ENCODE measurements at regions not wholly inside any gene's neighbourhood (a gene's known extent, or its start where the extent isn't known, plus 50 kb on each side); places are given as distances from the start of the nearest gene placed in this dataset.

DNA sequence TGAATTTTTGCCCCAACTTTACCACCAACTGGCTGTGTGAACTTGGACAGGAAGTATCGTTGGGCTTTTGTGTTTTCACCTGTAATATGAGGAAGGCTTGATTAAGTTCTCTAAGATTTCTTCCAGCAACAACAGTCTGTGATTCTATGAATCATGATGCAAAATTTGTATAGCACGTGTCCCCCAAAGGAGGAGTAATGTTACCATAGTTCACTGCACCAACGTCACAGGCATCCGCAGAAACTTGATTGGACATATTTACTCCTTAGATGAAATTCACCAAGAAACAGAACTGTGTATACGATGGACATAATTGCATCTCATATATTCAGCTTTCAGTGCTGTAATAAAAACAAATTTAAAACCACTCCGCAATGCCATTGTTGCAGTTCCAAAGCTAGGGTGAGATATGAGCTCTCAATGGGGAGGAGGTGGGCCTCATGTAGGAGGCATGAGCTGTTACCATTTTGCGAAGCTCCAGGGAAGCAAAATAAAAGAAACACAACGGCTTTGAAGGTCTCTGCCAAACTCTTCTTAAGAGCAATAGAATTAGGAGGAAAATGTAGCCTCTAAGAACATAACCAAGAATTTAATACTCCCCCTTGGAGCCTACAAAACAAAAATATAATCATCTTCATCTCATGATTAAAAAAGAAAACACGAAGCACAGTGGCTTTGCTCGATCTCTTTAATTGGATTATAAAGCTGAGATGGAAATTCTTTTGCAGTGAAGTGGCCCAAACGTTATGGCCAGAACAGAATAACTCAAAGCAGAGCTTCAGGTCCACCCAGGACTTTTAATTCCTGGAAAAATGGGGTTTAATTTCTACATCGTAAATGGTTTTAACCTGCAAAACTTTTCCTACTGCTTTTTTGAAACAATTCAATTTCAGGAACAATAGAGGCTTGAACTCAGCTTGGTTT, 80.7 kb downstream of the CHST2 start:
- Mint-ChIP-seq H3K4me1 (ENCODE audit: low read depth) (no peaks in the 10 kb centered on the region), H3K4me3 (no peak overlapping the region), H3K36me3 (ENCODE audit: low read depth) (no peaks in the 10 kb centered on the region), H3K9me3 (no peaks in the 10 kb centered on the region), H3K27me3 (no peaks in the 10 kb centered on the region), H3K27ac (no peak overlapping the region)

DNA sequence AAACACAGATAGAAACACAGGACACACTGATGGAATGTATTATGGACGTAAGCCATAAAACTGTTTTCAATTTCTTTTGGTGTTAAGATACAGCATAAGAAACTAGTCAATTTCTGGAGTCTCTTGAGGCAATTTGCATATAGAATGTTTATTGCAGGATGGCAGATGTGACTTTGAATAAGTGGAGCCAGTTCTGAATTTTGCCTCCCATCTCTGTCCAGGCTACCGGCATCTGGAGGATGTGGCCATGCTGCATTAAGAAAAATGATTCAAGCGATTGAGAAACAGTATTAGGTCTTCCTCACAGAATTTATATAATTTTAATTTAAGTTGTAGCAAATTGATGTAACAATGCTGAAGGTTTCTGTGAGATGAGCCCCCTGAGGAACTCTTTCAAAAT, 81.5 kb downstream of the CHST2 start:
- H3K9me3 Mint-ChIP-seq, result no peaks in the 10 kb centered on the region
- no peaks in the 10 kb centered on the region for H3K27me3 Mint-ChIP-seq
- no peaks in the 10 kb centered on the region for H3K4me1 Mint-ChIP-seq (ENCODE audit: low read depth)
- H3K4me3 Mint-ChIP-seq, result no peak overlapping the region
- no peak overlapping the region for H3K27ac Mint-ChIP-seq
- no peaks in the 10 kb centered on the region for H3K36me3 Mint-ChIP-seq (ENCODE audit: low read depth)

DNA sequence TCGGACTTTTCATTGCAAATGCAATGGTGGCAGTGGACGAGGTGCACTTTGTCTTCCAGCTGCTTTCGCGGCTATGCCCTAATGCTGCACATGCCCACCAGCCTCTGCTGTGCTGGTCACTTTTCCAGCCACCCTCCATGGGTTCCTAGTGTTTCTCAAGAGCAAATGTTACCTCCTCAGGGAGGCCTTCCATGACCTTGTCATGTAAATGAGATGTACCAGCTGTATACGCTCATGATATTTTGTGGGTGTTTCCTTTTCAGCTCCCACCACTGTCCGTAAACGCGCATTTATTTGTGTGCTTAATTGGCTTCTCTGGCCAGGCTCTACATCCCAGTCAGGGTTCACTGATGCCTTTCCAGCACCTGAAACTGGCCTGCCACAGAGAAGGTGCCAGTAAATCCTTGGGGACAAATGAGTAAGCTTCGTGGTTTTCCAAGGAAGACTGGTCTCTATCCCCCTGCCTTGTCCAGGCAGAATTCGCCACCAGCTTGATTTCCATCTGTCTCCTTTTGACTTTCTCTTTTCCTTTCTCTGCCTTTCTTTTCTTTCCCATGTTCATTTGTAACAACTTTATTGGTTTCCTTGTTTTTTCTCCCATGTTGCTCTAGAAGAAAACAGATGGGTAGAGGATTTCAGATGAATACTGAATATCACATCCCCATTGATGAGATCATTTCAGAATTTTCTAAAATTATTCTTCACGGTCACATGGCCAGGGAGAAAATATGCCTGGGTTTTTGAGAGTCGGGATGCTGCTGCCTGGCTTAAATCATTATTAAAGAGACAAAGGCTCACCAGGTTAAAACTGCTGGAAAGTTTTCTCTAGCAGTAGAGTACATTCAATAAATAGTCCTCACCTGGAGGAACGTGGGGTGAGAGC, 82.5 kb downstream of the CHST2 start:
- peaks cover 4% of the 10 kb centered on the region for H3K4me1 Mint-ChIP-seq (ENCODE audit: low read depth)
- no peaks in the 10 kb centered on the region for H3K9me3 Mint-ChIP-seq
- no peaks in the 10 kb centered on the region for H3K27me3 Mint-ChIP-seq
- no peak overlapping the region for H3K4me3 Mint-ChIP-seq
- no peak overlapping the region for H3K27ac Mint-ChIP-seq
- no peaks in the 10 kb centered on the region for H3K36me3 Mint-ChIP-seq (ENCODE audit: low read depth)

DNA sequence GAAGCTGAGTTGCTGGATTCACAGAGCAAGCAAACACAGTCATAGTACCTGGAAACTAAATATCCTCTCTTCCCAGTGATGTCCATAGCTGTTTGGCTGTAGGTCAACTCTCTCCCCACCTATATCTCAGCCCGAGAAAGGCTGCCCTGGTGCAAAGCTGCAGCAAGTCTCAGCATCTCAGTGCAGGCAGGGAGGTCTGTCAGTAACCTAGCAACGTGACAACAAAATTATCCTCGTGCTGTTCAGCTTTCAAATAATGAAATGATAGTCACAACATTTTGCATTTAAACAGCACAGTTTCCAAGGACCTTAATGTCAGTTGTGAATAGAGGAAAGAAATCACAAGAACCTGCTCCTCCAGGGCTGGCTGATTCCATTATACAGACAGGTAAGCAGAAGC, 83.6 kb downstream of the CHST2 start:
- H3K4me1 Mint-ChIP-seq (ENCODE audit: low read depth), result peaks cover 13% of the 10 kb centered on the region
- H3K4me3 Mint-ChIP-seq, result no peak overlapping the region
- no peaks in the 10 kb centered on the region for H3K9me3 Mint-ChIP-seq
- no peaks in the 10 kb centered on the region for H3K36me3 Mint-ChIP-seq (ENCODE audit: low read depth)
- H3K27ac Mint-ChIP-seq, result no peak overlapping the region
- no peaks in the 10 kb centered on the region for H3K27me3 Mint-ChIP-seq

DNA sequence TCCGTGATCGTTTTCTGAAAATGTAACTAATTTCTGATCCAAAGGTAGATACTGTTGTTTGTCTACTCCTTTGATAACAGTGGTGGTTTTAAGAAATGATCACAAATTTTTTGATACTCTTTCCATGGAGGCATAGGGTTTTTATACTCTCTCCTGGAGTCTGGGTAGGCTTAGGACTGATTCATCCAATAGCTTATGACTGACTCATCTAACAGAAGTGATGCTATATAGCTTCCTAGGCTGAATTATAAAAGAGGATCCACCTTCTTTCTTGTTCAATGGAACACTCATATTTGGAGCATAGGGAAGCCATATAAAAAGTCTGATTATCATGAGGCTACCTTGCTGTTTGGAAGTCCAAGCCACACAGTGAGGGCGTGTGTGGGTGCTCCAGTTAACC, 84.3 kb downstream of the CHST2 start:
- Mint-ChIP-seq H3K9me3 (no peaks in the 10 kb centered on the region), H3K36me3 (ENCODE audit: low read depth) (no peaks in the 10 kb centered on the region), H3K4me3 (no peak overlapping the region), H3K27ac (no peak overlapping the region), H3K27me3 (no peaks in the 10 kb centered on the region), H3K4me1 (ENCODE audit: low read depth) (peaks cover 13% of the 10 kb centered on the region)

DNA sequence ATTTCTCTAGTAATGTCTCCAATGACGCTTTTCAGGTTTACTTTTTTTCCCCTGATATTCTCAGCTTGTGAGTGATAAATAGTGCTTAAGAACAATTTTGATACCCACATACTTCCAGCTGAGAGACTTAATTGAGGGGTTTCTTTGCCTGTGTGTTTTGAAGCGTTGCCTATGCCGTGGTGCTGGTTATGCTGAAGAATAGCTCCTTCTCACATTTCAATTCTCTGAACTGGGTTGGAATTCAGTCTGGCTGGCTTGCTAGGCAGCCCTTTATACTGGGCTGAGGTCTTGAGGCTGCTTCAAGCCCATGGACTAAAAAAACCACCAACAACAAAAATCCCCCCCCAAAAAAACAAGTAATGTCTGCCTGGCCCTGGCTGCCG, 87.4 kb downstream of the CHST2 start:
- Mint-ChIP-seq H3K4me3 (peak overlapping the region; percentile 5), H3K27ac (no peak overlapping the region), H3K27me3 (no peaks in the 10 kb centered on the region), H3K9me3 (no peaks in the 10 kb centered on the region), H3K36me3 (ENCODE audit: low read depth) (no peaks in the 10 kb centered on the region), H3K4me1 (ENCODE audit: low read depth) (peaks cover 17% of the 10 kb centered on the region)

DNA sequence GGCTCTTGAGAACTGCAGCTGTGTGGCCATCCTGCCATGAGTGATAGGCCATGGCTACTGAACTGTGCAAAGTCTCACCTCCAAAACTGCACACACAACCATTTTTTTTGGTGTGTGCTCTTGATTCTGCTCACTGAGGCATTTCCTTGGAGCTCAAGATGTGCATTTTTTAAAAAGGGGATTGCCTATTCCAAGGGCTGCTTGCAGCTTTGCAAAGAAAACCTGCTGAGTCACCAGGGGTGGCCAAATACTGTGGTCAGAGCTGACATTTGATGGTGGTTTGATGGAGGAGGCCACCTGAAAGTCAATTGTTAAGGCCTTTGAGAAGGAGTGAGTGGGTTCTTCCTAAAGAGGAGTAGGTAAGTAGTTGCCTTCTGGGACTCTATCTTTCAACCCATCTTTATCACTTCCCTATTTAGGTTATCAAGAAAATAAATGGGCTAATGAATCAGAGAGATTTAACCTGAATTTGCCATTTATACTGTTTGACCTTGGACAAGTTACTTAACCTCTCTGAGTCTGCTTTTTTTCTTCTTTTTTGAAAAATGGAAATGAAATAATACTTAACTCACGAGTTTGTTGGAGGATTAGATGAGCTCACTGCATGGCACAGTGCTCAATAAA, 87.9 kb downstream of the CHST2 start:
- H3K4me1 Mint-ChIP-seq (ENCODE audit: low read depth), result peaks cover 17% of the 10 kb centered on the region
- H3K9me3 Mint-ChIP-seq, result no peaks in the 10 kb centered on the region
- H3K27me3 Mint-ChIP-seq, result no peaks in the 10 kb centered on the region
- peak overlapping the region; percentile 5 for H3K4me3 Mint-ChIP-seq
- H3K36me3 Mint-ChIP-seq (ENCODE audit: low read depth), result no peaks in the 10 kb centered on the region
- H3K27ac Mint-ChIP-seq, result no peak overlapping the region

DNA sequence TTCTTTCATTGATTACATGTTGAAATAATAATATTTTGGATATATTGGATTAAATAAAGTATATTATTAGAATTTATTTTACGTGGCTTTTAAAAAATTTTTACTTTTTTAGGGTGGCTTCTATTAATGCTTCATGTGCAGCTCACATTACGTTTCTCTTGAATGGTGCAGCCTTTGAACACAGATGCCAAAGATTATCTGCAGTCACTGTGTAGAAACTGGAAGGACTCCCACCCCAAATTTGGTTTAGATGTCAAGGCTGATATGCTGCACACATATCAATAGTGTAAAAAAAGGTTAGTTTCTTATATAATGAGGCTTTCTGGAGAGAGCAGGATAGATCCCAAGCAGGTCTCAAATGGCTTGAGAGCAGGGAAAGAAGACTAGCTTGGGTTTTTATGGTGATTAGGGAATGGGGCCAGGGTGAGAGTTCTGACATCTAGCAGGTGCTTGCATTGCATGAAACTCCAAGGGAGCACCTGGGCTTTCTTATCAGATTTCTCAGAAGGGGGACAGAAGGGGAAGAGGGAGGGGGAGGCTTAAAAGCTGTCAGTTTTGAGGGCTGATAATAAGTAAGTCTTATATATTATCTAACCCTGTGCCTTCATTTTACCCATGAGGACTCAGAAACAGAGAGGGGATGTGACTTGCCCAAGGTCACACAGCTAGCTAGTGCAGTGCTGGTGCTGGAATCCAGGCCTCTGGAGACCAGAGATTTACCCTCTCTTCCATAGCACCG, 89.6 kb downstream of the CHST2 start:
- Mint-ChIP-seq H3K36me3 (ENCODE audit: low read depth) (no peaks in the 10 kb centered on the region), H3K4me1 (ENCODE audit: low read depth) (peaks cover 17% of the 10 kb centered on the region), H3K27ac (no peak overlapping the region), H3K4me3 (no peak overlapping the region), H3K9me3 (no peaks in the 10 kb centered on the region), H3K27me3 (no peaks in the 10 kb centered on the region)

DNA sequence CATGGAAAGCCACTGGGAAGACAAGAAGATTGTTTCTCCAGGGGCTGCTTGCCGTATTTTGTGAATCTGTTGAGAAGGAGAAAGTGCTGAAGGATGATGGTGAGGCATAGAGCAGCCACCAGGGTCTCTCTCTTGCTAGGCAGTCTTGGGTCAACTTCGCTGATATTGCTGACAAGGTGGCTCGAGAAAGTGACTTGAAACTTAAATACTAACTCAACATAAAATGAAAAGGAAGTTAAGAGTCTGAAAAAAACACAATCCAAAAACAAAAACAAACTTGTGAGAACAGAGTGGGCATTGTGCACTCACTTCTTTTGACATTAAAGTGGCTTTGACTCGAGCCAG, 90.1 kb downstream of the CHST2 start:
- Mint-ChIP-seq H3K4me1 (ENCODE audit: low read depth) (peaks cover 17% of the 10 kb centered on the region), H3K27me3 (no peaks in the 10 kb centered on the region), H3K27ac (no peak overlapping the region), H3K9me3 (no peaks in the 10 kb centered on the region), H3K4me3 (no peak overlapping the region), H3K36me3 (ENCODE audit: low read depth) (no peaks in the 10 kb centered on the region)

DNA sequence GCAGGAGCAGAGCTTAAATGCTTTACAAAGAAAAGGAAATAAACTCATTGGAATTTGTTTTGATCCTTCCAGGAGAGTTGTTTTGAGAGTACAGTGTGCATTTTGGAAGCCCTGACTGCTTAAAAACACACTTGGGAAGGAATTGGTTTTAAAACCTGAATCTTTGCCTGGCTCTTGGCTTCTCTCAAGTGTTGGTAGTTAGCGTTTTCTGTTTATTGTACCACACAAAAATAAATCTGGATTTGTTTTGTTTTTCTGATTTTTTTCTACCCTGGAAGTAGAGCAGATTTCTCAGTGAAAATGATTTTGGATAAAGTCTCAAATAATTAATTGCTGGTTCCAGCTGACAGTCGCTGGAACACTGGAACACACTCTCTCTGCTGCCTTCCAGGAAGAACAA, 90.6 kb downstream of the CHST2 start:
- no peaks in the 10 kb centered on the region for H3K9me3 Mint-ChIP-seq
- H3K27ac Mint-ChIP-seq, result no peak overlapping the region
- peaks cover 17% of the 10 kb centered on the region for H3K4me1 Mint-ChIP-seq (ENCODE audit: low read depth)
- H3K27me3 Mint-ChIP-seq, result no peaks in the 10 kb centered on the region
- no peak overlapping the region for H3K4me3 Mint-ChIP-seq
- no peaks in the 10 kb centered on the region for H3K36me3 Mint-ChIP-seq (ENCODE audit: low read depth)

DNA sequence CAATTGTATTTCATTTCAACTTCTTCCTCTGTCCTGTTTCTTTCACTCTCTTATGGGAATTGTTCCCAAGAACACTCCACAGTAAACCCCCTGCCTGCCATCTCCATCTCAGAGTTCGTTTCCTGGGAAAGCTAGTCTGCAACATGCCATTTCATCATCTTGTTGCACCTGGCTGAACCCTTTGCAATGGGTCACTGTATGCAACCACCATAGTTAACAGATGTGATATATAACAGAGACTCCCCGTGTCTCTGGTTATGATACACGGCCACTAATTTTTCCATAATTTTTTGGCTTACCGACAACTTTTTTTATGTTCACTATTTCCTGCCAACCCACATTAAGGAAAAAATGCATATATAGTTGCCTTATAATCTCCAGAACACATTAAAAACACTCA, 95.5 kb downstream of the CHST2 start:
- Mint-ChIP-seq H3K27ac (no peak overlapping the region), H3K4me3 (no peak overlapping the region), H3K9me3 (no peaks in the 10 kb centered on the region), H3K27me3 (no peaks in the 10 kb centered on the region), H3K4me1 (ENCODE audit: low read depth) (peaks cover 23% of the 10 kb centered on the region), H3K36me3 (ENCODE audit: low read depth) (no peaks in the 10 kb centered on the region)

All from stimulated activated naive CD8-positive, alpha-beta T cell treated with anti-CD3 and anti-CD28 coated beads, Interleukin-15, Interleukin-2, amounts not matched to agents 100 ng/mL and 50 ng/mL, for 24 hours (primary cell).